HG03108 (cell line): ENCODE measurements at regions not wholly inside any gene's neighbourhood (a gene's known extent, or its start where the extent isn't known, plus 50 kb on each side); places are given as distances from the start of the nearest gene placed in this dataset.

Source experiments
- ATAC-seq: cut with Tn5 transposase; IDR thresholded peaks from one replicate; pipeline ENCODE4 v1.9.1; 2021; ENCODE audit warnings: moderate library complexity; ENCODE audit not compliant: unreplicated experiment

DNA sequence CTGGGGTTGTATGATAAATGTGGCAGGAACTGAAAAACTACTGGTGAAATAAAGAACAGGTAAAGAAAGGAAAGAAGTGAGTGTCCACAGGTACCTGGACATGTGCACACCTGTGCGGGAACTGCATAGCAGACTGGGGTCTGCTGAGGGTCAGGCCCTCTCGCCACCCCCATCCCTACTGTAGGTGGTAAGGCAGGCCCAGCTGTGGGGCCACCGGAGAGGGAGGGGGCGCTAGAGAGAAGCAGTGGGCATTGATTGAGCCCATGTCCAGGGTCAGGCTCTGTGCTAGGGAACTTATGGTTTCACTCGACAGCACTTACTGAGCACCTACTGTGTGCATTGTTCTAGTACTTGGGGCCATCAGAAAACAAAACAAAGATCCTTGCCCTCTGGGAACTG, 400.5 kb downstream of the MATN1 start:
- no peak for ATAC-seq

DNA sequence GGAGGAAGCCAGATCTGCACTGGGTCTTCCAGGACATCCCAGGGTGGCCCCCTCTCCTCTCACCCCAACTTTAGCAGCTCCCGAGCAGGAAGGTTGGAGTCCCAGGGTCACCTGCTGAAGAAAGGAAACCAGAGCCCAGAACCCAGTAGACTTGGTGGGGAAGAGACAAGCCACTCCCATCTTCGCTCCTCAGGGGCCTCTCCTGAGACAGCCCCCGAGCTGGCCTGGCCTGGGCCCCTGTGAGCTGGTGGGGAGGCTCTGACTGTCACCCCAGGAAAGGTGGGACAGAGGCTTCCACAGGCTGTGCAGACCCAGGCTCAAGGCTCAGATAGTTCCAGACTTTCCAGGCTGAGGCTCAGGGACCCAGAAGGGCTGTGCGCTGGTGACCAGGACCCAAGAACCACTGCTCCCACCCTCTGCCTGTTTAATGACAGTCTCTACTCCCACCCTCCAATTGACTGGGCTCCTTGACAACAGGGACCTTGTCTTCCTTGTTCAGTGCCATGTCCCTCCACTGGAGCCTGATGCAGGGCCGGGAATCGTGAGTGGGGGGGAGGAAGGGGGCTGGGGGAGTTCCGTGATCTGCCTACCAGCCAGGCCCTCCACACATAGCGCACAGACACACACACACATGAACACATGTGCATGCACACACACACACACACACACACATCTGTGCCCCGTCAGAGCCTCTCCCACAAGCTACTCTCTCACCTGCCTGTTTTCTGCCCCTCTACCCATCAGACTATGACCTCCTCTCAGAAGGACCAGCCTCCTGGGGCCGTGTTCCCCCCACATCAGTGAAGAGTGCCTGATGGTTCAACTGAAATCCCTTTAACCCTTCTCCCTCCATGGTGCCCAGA, 401.2 kb downstream of the MATN1 start:
- no peak for ATAC-seq

DNA sequence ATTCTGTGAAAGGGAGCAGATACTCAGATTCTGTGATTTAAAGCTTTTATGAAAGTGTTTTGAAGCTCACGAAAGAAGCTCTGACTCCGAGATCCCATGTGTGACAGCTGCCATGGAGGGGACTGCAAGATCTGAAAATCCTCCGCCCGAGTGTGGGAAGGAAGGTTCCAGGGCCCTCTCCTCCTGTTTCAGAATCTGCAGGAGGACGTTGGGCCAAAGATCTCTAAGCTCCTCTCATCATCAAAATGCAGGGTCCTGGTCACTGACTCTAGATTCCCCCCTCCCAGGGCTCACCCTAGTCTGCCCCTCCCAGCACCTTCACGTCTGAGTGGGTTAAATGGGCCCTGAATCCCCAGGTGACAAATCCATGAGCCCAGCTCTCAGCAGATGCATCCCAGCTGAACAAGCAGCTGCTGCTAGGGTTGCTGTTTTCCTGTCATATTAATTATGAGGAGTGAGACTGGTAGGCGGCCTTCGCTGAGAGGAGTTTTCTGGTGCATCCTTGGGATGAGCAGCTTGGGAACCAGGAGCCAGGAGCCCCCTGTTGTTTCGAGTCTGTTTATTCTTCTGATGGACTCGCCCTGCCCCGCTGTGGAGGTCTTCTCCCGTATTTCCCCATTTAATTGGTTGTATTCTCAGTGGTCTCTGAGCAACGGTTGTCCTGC, 402.0 kb downstream of the MATN1 start:
- no peak for ATAC-seq

DNA sequence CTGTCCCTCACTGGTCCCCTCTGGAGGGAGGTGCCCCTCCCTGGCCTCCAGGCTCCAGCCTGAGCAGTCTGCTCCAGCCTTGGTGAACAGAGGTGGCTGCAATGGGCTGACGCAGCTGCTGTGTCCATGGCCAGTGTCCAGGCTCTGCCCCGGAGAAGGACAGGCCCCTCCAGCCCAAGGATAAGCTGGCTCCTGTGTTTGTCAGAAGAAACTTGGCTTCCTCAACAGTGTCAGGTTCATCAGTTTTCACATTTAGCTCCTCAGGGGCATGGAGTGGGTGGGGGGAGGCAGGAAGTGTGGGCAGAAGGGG, 402.8 kb downstream of the MATN1 start:
- ATAC-seq: no peak

DNA sequence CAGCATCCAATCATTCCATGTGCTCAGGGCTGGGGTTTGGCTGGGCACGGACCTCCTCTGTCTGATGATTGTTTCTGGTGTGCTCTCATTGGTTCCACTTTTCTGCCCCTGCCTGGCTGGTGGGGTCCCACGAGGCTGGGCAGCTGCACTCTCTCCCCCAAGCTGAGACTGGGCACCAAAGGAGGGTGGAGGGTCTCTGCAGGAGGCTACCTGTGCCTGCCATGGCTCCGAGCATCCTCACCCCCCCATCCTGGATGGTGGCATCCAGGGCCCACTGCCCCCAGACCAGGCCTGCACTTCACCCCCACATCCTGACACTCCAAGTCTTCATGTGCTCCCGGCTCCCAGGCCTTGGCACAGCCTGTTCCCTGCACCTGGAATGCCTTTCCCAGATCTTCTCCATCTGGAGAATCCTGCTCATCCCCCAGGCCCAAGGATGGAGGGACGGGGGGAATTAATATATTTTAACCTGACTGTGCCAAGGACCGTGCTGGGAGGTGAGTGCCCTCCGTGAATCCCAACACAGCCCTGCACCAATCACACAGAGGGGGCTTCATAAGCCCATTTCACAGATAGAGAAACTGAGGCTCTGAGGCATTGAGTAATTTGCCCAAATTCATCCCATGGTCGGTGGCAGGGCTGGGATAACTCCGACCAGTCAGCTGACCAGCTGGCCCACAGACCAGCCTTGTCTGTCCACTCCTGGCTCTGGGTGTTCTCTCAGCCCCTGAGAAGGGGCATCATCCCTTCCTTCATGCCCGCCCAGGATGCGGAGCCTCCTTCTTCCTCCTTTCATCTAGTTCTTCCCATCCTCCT, 403.4 kb downstream of the MATN1 start:
- no peak for ATAC-seq

DNA sequence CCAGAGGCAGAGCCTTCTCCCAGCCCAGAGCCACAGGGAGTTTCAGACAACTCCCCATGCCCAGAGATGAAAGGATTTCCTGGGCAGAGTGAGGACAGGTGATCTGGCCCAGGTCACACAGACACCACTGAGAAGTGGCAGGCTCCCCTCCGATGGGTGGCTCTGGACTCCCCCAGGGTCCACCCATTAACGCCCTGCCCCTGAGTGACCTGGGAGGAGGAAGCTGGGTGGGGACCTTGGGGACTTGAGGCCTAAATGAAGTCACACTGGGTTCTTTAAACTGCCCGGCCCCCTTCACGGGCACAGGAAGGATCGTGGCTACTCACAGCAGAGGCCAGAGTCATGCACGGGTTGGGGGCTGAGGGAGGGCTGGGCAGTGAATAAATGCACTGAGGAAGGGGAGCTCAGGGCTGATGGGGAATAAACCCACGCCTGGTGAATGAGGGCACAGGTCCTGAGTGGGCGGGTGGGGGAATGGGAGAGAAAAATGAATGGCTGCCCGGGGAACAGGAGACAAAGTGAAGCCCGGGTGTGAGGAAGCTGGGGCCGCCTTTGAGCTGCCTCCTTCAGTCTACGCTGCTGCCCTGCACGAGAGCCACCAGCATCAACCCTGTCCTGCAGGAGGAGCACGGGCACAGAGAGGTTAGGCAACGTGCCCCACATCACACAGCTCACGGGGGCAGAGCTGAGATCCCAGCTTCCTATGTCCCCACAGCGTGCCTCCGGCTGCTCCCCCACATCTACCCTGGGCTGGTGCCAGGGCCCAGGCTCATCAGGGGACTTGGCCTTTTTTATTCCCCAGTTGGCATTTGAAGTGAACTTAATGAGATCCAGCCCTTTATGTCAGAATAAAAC, 404.3 kb downstream of the MATN1 start:
- no peak for ATAC-seq

DNA sequence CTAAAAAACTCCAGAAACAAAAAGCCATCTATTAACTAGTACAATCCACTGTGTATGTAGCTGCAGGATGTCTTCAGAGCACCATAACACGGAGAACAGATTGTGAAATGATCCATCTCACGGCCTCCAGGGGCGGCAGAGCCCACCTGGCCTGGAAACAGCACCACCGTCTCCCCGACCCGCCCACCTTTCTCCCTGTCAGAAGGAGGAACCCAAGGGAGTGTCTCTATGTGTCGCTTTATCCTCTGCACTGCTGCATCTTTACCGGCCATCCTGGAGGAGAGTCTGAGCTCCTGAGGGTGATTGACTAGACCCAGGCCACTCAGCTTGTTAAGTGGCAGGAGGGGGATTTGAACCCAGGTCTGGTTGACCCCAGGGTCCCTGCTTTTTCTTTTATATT, 405.0 kb downstream of the MATN1 start:
- no peak for ATAC-seq

DNA sequence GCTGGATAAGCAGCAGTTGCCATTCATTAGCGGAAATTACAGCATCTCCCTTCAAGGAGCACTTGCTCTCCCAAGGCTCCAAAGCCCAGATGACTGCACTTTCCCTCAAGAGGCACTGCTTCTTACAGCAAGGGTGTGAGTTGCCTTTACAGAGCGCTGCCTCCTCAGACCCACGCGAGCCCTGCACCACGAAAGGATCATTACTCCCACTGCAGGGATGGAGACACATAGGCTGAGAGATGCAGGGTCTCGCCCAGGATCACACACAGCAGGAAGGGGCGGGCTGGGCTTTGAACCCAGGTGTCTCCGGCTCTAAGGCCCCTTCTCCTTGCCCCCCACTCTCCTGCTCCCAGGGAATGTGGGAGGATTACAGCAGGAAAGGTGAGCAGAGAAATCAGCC, 405.5 kb downstream of the MATN1 start:
- no peak for ATAC-seq

DNA sequence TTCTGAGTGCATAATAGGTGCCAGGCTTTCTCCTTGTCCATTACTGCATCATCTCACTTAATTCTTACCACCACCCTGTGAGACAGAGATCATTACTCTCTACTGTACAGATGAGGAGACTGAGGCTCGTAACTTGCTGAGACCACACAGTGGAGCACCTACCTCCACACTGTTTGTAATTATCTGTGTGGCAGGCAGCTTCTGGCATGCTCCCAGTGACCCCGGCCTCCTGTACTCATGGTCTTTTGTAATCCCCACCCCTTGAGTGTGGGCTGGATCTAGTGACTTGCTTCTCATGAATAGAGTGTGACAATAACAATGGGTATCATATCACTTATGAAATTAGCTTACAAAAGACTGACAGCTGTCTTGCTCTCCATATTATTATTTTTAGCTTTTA, 407.3 kb downstream of the MATN1 start:
- ATAC-seq: no peak

DNA sequence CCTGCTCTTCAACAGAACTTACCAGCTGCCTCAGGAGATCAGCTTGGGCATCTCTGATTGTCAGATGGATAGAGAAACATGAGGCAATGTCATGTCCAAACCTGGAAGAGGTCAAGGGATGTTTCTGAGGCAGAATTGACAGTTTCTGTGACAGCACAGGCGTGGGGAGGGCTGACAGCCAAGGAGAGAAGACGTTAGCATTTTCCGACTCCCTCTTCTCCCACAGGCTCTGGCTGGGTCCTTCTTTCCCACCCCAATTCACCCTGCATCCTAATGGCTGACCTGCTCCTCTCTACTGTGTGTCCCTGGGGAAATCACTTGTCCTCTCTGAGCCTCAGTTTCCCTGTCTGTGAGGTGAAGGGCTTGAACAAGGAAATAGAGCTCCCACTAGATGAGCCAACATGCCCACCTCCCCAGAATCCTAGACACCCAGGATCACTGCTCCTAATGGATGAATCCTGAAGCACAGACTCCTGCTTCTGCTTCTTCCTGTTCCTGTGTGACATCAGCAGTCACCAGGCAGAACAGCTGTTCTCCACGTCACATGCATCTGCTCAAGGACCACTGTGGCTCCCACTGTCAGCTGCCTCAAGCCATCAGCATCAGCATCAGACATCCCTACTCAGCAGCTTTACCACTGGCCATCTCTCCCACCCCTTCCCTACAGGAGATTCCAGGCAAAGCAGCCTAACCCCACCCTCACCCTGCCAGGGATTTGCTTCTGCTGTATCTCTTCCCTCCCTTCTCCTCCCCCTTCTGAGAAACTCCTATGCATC, 408.0 kb downstream of the MATN1 start:
- no peak for ATAC-seq

DNA sequence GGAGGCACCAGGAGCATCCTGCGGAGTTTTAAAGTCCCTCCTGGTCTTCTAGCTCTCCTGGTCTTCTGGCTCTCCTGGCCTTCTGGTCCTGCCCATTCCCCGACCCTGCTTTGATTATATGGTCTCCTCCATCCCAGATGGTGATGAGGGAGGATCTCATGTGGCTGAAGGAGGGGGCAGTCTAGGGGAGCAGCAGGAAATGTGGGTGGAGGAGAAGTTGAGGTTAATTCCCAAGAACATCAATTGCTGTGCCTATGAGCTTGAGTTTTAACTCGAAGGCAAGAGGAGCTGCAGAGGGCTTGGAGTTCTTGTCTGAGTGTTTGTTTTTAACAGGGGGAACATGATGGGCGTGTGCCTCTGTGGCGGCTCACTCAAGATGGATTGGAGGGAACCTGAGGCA, 408.8 kb downstream of the MATN1 start:
- ATAC-seq: no peak

DNA sequence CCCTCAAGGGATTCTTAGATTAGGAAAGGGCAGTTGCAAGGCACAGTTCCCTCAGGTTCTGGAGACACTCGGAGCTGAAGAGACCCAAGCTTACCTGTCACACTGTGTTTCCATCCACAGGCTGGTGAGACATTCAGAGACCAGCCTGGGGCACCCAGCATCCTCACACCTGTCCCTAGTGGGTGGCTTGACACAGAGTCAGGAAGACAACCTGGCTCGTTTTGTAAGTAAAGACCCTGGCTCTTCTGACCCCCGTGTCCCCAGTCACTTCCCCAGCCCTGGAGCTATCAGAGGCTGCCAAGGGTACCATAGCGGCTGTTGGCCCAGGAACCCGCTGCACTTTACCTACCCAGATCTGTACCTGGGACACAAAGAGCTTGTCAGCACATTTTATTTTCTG, 409.8 kb downstream of the MATN1 start:
- ATAC-seq: no peak

DNA sequence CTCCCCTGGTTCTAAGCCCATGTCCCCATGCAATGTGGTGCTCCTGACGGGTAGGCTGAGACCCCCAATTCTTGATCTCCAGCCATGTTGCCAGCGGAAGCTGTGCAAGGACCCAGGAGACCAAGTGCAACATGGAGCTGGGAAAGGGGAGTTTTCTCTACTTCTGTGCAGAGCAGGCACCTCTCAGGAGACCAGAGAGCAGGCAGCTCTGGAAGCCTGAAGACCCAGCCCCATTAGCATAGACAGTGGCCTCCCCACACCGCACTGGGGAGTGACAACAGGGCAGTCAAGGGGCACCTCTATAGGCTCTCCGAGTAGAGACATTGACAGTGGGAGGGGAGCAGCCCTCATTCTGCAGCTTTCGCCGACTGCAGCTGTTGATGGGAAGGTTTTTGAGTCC, 410.2 kb downstream of the MATN1 start:
- no peak for ATAC-seq

DNA sequence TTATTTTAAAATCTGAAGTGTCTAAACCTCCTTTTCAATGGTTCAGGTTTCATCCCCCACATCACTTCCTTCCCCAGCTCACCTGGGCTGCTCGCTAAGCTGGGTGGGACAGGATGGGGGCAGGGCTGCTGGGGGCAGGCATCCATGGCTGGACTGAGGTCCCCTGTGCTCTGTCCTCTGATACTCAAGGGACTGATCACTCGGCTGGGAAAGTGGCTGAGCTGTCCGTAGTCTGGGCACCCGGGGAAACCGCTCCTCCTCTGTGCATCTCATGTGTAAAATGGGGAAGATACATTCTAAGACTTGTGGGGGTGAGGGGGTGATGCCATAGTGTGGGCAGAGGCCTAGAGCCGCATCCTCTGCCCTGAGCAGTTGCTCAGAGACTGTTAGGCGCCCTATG, 411.2 kb downstream of the MATN1 start:
- ATAC-seq: no peak

DNA sequence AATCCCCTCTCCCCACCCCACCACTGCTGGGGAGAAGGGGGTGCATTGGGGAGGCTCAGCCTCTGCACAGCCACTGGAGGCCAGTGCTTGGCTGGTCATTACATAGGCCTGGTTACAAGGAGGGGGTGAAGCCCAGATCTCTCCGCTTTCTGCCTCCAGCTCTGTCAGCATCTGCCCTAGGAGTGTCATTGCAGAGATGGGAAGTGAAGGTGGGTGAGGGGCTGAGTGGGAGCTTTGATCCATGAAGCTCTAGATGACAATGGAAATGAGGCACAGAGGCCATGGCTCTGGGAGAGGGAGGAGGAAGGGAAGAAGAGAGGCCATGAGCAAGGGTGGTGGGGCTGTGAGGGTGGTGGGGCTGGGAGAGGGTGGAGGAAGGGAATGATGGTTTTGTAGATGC, 411.6 kb downstream of the MATN1 start:
- no peak for ATAC-seq

DNA sequence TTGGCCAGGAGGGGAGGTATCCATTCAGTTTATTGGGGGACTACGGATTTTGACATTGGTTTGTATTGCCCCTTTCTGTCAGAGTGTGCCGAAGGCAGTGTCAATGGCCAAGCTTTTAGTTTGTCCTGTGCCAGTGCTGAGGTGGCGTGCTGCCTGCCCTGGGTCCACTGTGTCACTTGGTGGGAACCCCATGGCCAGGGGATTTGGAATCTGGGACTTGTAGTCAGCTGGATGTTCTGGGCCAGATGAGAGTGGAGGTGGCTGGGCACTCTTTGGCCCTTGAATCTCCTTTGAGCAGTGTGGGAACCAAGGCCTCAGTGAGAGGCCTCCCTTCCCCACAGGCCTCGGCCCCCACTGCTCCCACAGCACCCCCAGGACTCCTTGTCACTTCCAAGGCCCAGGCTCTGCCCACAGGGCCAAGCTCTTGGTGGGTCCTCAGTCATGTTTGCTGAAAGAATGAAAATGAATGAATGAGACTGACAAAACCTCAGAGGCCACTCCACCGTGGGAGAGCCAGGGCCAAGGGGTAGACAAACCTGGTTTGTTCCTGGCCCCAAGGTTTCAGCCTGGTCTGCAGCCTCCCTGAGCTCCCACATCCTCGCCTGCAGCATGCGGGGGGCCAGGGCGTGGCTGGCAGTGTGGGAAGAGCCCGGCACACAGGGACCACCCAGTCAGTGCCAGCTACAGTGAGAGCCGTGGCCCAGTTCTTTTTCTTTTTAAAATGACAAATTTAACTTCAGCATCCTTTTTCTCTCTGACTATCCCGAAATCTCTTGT, 412.2 kb downstream of the MATN1 start:
- no peak for ATAC-seq

DNA sequence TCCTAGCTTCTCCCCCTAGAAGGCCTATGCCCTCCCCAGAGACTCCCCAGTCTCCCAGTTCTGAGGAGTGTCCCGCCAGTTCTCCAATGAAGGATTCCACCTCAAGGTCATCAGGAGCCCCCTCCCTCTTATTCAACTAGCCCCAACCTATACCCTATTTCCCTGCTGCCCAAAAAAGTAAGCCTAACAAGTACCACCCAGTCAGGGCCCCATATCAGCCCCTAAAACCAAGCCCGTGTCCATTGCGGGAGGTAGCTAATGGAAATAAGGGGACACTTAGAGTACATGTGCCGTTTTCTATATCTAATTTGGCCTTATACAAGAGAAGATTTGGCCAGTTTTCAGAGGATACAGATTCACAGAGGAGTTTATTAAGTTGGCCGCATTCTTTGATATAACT, 416.2 kb downstream of the MATN1 start:
- ATAC-seq: no peak

DNA sequence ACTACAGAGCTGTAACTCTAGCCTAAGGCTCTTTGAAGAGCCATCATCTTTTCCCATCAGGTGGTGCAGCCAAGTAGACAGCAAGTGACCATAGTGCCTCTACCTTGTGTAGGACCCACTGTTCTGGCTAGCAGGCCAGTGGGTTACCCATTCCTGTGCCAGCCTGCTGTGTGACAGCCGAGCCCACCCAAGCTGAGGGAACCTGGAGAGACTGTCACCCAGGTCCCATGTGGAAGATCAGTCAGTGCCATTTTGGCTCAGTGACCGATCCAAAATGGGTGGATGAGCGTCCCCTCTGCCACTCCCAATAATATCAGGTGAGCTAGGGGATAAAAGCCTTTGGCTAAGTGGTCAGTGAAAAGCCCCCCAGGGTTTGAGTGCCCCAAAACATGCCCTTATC, 417.9 kb downstream of the MATN1 start:
- ATAC-seq: no peak

DNA sequence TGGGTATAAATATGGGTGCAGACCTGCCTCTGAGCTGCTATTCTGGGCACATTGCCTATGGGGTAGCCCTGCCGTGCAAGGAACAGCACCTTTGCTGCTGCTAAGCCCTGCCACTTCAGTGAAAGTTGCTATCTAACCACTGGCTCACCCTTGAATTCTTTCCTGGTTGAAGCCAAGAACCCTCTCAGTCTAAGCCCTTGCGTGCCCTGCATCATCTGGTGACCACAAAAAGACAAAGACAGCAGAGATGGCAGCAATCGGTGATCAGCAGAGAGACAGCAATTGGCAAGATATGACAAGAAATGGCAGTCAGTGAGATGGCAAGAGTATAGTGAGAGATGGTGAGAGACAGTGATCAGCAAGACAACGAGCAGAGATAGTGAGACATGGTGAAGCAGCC, 418.3 kb downstream of the MATN1 start:
- no peak for ATAC-seq

DNA sequence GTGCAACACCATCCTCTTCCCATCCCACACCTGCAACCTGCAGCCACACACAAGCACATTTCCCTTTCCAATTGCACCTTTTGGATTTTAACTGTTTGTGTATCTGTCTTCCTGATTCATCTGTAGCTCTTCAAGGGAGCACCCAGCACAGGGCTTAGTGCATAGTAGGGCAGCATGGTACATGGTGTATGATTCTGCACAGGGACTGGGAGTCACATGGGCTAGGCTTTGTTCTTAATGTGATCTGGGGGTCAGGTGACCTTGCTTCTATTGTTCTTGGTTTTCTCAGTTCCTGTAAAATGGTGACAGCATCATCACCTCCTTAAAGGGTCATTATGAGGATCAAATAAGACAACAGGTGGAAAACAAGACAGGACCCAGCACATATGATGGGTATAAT, 419.3 kb downstream of the MATN1 start:
- ATAC-seq: no peak
